ENCODE measurements at regions not wholly inside any gene's neighbourhood (a gene's known extent, or its start where the extent isn't known, plus 50 kb on each side); places are given as distances from the start of the nearest gene placed in this dataset.

GRCh38 chr13:107113387-107113786, 545.5 kb upstream of the ARGLU1 start:
- Histone ChIP-seq H3K9me3 (ENCODE audit: control insufficient read depth, insufficient read depth, low read length) (no peaks in the 10 kb centered on the region), H3K36me3 (ENCODE audit: control insufficient read depth, insufficient read depth, low read length) (no peaks in the 10 kb centered on the region), H3K4me1 (ENCODE audit: control insufficient read depth, insufficient read depth, low read length) (no peaks in the 10 kb centered on the region), H3K27me3 (ENCODE audit: control insufficient read depth, insufficient read depth, low read length) (no peaks in the 10 kb centered on the region), H3K27ac (ENCODE audit: low read length) (no peak overlapping the region), H3K4me3 (ENCODE audit: low read length) (no peak overlapping the region)
- H3K4me3 Mint-ChIP-seq: no peak overlapping the region
- TF ChIP-seq CTCF (IDR thresholded peaks at IDR 0.05): no peak
- no peak overlapping the region for H3K27ac Mint-ChIP-seq
- 72% methylated on average over 1 of the region's 1 CpG for WGBS (ENCODE audit: insufficient coverage)
- H3K9me3 Mint-ChIP-seq: peaks cover 19 to 22% of the 10 kb centered on the region in 2 donors
- H3K27me3 Mint-ChIP-seq (ENCODE audit: low read depth in 2 of 2): no peaks in the 10 kb centered on the region
- no peaks in the 10 kb centered on the region for H3K4me1 Mint-ChIP-seq
- DNase-seq (no peak), ATAC-seq (no peak)
- intact Hi-C loops (cut with micrococcal nuclease): no loop called here
- H3K36me3 Mint-ChIP-seq: no peaks in the 10 kb centered on the region

- WGBS (ENCODE audit: insufficient coverage): 100% methylated on average over 1 of the region's 1 CpG
- H3K36me3 ChIP-seq (ENCODE audit: control insufficient read depth, insufficient read depth, low read length): no peaks in the 10 kb centered on the region
- peaks cover 21 to 25% of the 10 kb centered on the region in 2 donors for H3K9me3 Mint-ChIP-seq
- ATAC-seq (no peak), DNase-seq (no peak)
- no peaks in the 10 kb centered on the region for H3K27me3 ChIP-seq (ENCODE audit: control insufficient read depth, insufficient read depth, low read length)
- no peaks in the 10 kb centered on the region for H3K27me3 Mint-ChIP-seq (ENCODE audit: low read depth in 2 of 2)
- H3K36me3 Mint-ChIP-seq: peaks cover 5% of the 10 kb centered on the region
- no peaks in the 10 kb centered on the region for H3K4me1 Mint-ChIP-seq
- H3K27ac ChIP-seq (ENCODE audit: low read length): no peak overlapping the region
- intact Hi-C loops (cut with micrococcal nuclease): no loop called here
- no peak for TF ChIP-seq CTCF (IDR thresholded peaks at IDR 0.05)
- no peak overlapping the region for H3K4me3 Mint-ChIP-seq
- H3K27ac Mint-ChIP-seq: no peak overlapping the region
- H3K4me1 ChIP-seq (ENCODE audit: control insufficient read depth, insufficient read depth, low read length): no peaks in the 10 kb centered on the region
- no peaks in the 10 kb centered on the region for H3K9me3 ChIP-seq (ENCODE audit: control insufficient read depth, insufficient read depth, low read length)
- no peak overlapping the region for H3K4me3 ChIP-seq (ENCODE audit: low read length)
These were observed 543.3 kb upstream of the ARGLU1 start for GRCh38 chr13:107111248-107111647.

GRCh38 chr13:107104631-107105030, 536.7 kb upstream of the ARGLU1 start:
- no peak for ATAC-seq
- TF ChIP-seq CTCF (IDR thresholded peaks at IDR 0.05): no peak

GRCh38 chr13:107102676-107103075, 534.7 kb upstream of the ARGLU1 start:
- no peak for ATAC-seq
- H3K9me3 Mint-ChIP-seq: peaks cover 7 to 19% of the 10 kb centered on the region in 2 donors
- no peak for TF ChIP-seq CTCF (IDR thresholded peaks at IDR 0.05)
- H3K4me3 Mint-ChIP-seq: no peak overlapping the region
- peaks cover 4% of the 10 kb centered on the region for H3K36me3 Mint-ChIP-seq
- H3K27ac Mint-ChIP-seq: no peak overlapping the region
- DNase-seq: no peak
- intact Hi-C loops (cut with micrococcal nuclease): no loop called here
- Histone ChIP-seq H3K4me1 (ENCODE audit: control insufficient read depth, insufficient read depth, low read length) (no peaks in the 10 kb centered on the region), H3K9me3 (ENCODE audit: control insufficient read depth, insufficient read depth, low read length) (no peaks in the 10 kb centered on the region), H3K4me3 (ENCODE audit: low read length) (no peak overlapping the region), H3K27me3 (ENCODE audit: control insufficient read depth, insufficient read depth, low read length) (no peaks in the 10 kb centered on the region), H3K27ac (ENCODE audit: low read length) (no peak overlapping the region), H3K36me3 (ENCODE audit: control insufficient read depth, insufficient read depth, low read length) (no peaks in the 10 kb centered on the region)
- H3K4me1 Mint-ChIP-seq: no peaks in the 10 kb centered on the region
- 80% methylated on average over 1 of the region's 1 CpG for WGBS (ENCODE audit: insufficient coverage)
- no peaks in the 10 kb centered on the region for H3K27me3 Mint-ChIP-seq (ENCODE audit: low read depth in 2 of 2)

More at GRCh38 chr13:107104631-107105030, 536.7 kb upstream of the ARGLU1 start:
- Mint-ChIP-seq H3K9me3 (peaks cover 11 to 15% of the 10 kb centered on the region in 2 donors), H3K27me3 (ENCODE audit: low read depth in 2 of 2) (no peaks in the 10 kb centered on the region), H3K27ac (no peak overlapping the region), H3K36me3 (peaks cover 5% of the 10 kb centered on the region), H3K4me3 (no peak overlapping the region), H3K4me1 (no peaks in the 10 kb centered on the region)
- H3K4me3 ChIP-seq (ENCODE audit: low read length): no peak overlapping the region
- no peaks in the 10 kb centered on the region for H3K27me3 ChIP-seq (ENCODE audit: control insufficient read depth, insufficient read depth, low read length)
- H3K4me1 ChIP-seq (ENCODE audit: control insufficient read depth, insufficient read depth, low read length): no peaks in the 10 kb centered on the region
- intact Hi-C loops (cut with micrococcal nuclease): no loop called here
- DNase-seq: no peak
- no peak overlapping the region for H3K27ac ChIP-seq (ENCODE audit: low read length)
- H3K36me3 ChIP-seq (ENCODE audit: control insufficient read depth, insufficient read depth, low read length): no peaks in the 10 kb centered on the region
- 63% methylated on average over 1 of the region's 2 CpGs for WGBS (ENCODE audit: insufficient coverage)
- no peaks in the 10 kb centered on the region for H3K9me3 ChIP-seq (ENCODE audit: control insufficient read depth, insufficient read depth, low read length)

All from natural killer cell (primary cell).